GM19023 (cell line): ENCODE measurements at regions not wholly inside any gene's neighbourhood (a gene's known extent, or its start where the extent isn't known, plus 50 kb on each side); places are given as distances from the start of the nearest gene placed in this dataset.
"Not testable (repeated sequence)": the region's sequence is repeated elsewhere in the genome, so short reads cannot be mapped to it uniquely, and the experiment has no call there.

Source experiments
- ATAC-seq: cut with Tn5 transposase; IDR thresholded peaks from one replicate; pipeline ENCODE4 v1.9.1; 2021; ENCODE audit warnings: mild to moderate bottlenecking, moderate library complexity; ENCODE audit not compliant: unreplicated experiment

DNA sequence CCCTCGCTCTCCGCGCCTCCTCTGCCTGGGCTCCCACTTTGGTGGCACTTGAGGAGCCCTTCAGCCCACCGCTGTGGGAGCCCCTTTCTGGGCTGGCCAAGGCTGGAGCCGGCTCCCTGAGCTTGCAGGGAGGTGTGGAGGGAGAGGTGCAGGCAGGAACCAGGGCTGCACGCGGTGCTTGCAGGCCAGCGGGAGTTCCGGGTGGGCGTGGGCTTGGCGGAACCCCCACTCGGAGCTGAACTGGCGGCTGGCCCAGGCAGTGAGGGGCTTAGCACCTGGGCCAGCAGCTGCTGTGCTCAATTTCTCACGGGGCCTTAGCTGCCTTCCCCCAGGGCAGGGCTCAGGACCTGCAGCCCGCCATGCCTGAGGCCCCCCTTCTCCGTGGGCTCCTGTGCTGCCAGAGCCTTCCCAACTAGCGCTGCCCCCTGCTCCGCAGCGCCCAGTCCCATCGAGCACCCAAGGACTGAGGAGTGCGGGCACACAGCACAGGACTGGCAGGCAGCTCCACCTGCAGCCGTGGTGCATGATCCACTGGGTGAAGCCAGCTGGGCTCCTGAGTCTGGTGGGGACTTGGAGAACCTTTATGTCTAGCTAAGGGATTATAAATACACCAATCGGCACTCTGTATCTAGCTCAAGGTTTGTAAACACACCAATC, 200.2 kb upstream of the RIMS1 start:
- not testable (repeated sequence) for ATAC-seq

DNA sequence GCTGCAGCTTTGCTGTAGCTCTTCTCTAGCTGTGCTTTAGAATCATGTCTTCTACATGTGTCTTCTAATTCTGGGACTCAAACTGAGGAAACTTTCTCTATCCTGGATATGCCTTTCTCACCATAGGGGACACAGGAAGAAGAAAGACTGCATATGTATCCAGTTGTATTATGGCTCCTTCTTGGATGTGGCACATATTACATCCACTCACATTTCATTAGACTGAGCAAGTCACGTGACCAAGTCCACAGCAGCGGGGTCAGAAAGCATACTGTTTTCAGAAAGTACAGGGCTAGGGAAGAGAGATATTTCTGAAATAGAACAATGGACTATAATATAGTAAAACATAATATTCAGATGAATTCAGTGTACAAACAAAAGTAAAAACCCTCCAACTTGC, 187.6 kb upstream of the RIMS1 start:
- no peak for ATAC-seq

DNA sequence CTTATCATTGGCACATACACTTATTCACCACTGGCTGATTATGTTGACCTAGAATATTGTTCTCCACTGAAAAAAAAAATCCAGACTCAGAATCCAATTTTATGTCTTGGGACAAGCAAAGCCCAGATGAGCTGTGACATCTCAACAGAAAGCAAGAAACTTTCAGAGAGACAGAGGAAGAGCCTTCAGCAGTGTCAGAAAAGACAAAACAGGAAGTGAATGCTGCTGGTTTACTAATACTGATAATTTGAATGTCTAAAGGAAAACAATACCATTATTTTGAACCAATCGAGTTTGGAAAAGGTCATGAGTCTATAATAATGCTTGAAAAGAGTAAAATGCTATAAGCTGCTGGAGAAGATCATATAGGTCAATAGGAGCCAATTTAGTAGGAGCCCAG, 179.8 kb upstream of the RIMS1 start:
- no peak for ATAC-seq

DNA sequence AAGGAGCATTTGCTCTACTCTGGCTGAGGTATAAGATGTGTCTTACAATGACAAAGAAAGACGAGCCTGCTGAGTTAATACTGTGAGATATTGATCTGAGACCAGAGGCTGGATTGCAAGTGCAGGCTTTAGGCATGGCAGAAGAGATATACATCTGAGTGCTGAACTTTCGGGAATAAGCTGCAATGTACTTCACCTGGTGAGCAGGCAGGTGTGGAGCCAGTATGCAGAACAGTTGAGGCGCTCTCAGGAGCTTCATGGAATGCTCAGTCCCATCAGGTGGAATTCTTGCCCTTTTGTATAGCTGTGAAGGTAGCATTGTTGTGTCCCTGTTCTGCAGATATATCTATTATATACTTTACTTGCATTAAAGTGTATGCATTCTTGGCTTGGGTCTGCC, 179.3 kb upstream of the RIMS1 start:
- ATAC-seq: no peak

DNA sequence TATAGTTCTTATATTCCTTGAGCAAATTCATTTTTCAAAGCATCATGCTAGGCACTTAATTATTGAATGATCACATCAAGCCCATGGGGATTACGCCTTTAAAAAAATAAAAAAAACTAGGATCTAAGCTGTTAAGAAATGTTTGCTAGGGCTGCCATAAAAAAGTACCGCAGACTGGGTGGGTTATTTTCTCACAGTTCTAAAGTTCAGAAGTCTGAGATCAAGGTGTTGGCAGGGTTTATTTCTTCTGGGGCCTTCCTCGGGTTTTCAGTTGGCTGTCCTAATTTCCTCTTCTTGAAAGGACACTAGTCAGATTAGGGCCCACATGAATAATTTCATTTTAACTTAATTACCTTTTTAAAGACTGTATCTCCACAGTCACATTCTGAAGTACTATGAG, 165.6 kb upstream of the RIMS1 start:
- no peak for ATAC-seq

DNA sequence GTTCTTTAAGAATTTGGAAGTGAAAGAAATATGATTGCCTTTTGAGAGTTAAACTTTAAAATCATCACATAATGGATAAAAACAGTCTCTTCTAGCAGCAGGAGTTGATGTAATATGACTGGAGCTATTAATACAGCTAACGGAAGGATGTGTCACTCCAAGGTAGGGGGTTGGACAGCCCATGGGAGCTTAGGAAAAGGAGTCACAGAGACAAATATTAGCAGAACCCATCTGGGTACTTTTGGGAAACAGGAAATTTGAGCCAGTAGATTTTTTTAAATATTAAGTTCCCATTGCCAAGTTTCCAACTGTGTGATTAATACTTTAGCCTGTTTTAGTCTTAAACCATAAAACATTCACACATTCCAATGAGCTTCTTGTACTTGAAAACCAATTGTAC, 164.7 kb upstream of the RIMS1 start:
- ATAC-seq: no peak

DNA sequence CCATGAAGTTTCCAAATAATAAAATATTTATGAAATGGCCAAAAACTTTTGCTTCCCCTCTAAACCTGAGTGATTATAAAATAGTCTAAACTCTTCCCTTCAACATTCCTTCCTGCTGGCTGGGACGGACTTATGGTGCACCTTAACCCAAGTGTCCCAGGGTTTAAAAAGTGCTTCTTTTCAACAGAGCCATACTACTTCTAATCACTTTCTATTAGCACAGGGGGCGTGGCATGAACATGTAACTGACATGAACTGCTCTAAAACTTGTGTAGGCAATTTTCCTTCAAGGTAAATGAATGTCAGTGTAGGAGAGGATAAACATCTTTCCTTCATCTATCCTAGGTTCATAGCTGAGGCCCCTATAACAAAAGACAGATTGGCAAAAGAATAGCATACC, 163.6 kb upstream of the RIMS1 start:
- no peak for ATAC-seq

DNA sequence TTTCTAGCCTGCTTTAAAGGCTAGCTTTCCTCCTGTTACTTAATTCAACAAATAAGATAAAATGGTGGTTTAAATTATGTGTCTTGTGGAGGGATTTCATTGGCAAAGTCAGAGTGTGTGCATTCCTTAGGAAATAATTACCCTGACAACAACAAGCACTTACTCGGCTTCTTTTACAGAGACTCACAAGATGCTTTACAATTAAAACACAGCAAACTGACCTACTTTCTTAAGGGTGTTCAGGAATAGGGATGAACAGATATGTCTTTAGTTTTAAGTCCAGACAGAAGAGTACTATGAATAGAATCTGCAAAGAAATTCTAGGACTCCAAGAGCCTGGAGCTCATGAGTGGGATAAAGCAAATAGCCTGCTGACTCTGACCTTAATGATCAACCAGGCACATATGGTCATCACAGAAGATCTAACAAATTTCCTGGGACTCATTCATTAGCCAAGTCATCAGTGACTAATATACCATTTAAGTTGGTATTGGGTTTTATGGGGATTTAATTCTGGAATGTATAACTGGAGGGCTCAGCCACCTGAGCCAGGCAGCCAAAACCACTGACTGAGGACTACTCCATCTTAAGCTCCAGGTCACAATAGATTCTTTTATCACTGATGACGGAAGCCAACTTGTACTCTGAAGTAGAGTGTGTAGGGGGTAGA, 161.8 kb upstream of the RIMS1 start:
- no peak for ATAC-seq

DNA sequence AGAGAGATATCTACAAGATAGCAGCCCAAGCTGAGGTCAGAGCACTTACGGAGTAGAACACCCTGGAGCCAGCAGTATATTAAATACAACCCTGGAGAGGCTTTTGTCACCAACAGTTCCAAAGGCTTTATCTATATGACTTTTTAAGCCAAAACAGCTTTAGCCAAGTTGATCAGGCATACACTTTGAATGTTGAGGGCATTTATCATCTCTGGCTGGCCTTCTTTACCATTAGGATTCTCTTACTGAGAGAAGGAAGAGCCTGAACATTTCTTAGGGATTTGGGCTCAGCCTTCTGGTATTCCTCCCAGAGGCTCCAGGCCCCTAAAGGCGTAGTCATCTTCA, 161.3 kb upstream of the RIMS1 start:
- ATAC-seq: no peak

DNA sequence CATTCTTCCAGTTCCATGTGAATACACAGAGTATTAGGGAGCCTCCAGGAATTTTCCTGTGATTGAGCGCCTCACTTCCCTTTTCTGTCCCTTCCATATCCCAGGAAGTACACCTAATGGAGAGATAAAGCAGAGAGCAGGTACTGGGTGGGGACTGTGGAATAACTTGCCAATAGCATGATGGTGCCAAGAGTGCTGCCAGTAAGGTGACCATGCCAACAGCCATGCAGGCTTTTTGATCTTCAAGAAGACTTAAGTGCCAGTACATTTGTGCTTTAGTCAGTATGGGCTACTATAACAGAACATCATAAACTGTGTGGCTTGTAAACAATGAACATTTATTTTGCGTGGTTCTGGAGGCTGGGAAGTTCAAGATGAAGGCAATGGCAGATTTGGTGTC, 160.2 kb upstream of the RIMS1 start:
- no peak for ATAC-seq

DNA sequence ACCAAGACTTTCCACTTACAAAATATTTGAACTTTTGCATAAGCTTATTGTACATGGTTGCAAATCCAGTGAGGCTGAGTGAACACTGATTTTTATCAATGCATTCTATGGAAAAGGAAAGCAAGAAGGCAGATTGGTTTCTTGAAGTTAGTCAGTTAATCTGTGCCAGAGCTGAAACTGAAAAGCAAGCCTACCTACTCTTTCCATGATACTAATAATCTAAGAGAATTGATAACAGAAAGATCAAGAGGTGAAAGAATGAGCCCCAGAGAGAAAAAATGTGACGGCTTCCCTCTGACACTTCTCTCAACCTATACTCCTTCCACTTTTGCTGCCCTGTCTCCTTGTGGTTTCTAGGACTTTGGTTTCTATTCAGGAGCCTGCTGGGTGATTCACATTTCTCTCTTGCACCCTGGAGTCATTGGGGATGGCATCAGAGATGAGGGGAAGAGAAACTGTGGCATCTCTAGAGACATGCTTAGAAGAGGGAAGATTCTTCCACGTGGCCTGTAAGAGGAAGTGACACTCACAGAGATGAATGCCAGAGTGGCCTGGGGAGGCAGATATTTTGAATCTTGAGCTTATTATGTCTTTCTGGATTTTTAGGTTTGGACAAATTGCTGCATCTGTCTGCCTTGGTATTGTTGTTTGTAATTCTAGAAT, 158.6 kb upstream of the RIMS1 start:
- ATAC-seq: peak; percentile 84

DNA sequence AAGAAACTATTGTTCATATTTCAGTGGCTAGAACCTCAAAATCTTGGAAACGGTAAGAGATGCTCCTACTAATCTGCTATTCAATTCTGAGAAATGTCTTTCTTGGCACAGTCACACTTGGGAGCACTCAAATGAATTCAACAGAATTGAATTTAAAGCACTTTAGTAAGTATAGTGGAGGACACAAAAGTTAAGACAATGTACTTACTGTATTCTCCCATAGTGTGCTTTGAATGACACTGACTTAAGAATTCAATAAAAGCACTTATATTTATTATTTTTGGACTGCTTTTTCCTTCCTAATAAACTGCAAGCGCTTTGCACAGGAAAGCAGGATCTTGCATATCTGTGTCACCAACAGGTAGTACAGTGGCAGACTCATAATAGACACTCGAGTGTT, 156.1 kb upstream of the RIMS1 start:
- ATAC-seq: no peak

DNA sequence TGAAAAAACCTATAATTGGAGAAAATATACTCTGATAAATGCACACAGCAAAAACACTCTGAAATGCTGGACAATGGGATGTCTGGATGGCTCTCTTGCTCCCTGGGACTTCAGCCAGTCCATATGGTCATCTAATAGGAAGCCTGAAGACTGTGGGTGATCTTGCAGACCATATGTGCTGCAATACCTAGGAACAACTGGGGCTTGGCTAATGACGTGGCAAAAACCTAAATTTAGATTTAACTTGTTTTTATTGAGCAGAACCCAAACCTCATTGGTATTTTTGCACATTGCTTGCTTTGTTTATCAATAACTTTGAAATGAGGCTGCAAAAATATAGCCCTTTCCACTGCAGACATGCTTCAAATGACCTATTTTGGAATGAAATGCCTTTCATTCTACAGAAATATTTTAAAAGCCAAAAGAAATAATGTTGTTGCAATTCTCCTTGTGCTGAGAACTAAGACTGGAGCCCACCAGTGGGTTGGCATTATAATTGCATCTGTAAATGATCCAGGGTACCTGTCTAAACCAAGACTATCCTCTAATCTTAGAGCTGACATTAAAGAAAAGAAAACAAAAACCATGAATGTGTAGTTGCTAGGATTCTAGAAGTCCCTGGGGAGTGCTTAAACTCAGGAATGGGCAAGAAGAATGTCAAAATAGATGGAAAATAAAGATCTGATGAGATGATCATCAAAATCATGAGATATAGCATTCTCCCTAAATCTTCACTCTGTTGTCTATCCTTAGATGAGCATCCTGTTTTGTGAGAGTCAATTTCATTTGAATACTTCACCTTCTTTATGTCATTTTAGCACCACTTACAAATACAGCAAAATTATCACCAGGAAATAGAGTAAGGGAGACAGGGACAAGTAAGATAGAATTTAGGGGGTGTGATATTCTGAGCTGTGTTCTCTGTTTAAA, 152.1 kb upstream of the RIMS1 start:
- no peak for ATAC-seq

DNA sequence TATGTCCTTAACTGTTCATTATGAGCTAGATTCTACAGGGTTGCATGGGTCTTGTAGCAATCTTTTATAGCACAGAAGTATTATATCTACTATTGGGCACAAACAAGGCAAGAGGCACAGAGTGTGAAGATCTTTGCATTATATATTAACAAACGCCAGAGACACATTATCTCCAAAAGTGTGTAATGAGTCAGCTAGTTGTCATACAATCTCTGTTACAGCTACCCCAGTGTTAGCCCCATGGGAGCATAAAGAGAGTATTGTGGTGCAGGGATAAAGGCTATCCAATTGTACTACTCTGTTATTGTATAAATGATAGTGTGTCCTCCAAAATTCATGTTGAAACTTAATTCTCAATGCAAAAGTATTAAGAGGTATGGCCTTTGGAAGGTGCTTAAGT, 148.4 kb upstream of the RIMS1 start:
- ATAC-seq: no peak

DNA sequence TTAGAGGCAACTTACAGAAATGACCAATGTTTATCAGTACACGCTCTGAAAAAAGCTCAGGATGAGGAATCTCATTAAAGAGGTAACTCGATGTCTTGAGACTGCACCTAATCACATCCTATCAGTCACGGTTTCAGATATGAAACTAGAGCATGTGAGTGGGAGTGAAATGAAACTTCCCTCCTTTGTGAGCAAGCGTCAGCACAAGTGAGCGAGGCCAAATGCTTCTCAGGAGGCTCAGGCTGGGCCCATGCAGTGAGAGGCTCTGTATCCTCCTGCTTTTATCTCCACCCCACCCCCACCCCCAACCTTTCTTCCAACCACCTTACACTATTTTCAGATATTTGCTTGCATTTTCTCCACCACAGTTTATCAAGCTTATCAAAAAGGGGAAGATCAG, 140.8 kb upstream of the RIMS1 start:
- ATAC-seq: no peak

DNA sequence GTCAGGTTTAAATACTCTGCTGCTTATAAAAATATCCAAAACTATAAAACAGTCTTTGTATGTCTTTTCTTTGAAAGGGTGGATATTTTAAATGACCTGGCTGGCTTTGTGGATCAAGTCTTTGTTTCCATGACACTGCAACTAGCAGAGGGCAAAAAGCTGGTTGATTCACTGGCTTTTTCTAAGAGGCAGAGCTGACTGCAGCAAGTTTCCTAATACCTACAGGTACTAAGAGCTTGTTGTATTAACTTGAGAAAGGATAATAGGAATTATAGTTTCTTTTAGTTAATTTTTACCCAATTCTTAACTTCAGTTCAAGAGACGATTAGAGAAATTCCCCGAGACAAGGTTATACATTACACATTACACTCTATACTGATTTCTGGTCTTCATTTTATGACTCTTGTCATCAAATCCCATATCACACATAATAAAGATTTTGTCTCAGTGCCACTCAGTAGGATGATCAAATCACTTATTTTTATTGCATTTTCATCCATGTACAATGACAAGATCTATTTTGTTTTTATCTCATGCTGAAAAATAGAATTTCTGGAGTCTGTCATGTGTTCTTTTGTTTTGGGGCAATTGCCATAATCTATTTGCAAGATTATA, 120.1 kb upstream of the RIMS1 start:
- ATAC-seq: no peak

DNA sequence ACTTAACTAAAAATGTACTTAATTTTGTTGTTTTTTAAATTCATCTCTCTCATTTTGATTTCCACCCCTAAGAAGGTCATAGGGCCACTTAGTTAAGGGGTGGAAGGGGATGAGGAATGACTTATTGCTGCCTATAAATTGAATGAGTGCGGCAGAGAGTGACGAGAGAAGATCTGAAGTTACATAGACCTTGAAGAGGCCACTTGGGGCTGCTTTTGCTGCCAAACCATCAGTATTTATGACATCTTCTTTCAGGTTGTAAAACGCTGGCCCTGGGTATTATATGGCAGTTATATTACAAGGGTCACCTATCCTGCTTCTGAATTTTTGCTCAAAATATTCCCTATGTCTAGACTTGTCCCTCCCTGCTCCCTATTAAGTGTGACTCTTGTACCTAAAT, 119.6 kb upstream of the RIMS1 start:
- ATAC-seq: no peak

DNA sequence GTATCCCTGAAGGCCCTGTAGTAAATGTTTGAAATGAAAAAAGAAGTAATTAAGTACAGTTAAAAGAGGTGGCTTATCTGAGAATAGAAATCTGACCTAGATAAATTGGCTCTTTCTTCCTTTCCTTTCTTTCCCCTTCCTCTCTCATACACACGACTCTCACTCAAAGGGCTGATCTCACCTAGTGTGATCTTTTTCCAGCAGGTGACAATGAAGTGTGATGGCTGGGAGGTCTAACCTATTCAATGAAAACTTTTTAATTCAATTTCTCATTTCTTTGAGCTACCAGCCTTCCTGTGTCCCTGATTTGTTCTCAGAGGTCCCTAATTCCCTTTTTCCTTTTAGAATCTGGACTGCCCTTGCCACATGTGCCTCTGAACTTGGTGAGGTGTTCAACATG, 118.0 kb upstream of the RIMS1 start:
- ATAC-seq: no peak

DNA sequence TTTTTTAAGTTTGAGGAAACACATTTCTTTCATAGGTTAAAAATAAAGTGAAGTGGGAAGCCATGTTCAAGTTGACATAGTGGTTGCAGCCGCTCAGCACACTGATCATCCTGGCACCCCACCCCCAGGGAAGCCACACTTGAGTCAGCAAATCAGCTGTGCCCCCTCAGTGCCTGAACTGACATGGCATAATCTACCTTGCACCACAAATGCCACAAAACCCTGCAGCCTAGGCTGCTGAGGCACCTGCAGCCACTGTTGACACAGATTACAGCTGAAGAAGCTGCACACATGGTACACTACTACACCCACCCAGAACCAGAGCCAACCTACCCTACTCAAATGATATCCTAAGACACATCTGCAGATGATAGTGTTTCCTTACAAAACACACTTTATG, 77.5 kb upstream of the RIMS1 start:
- ATAC-seq: no peak

DNA sequence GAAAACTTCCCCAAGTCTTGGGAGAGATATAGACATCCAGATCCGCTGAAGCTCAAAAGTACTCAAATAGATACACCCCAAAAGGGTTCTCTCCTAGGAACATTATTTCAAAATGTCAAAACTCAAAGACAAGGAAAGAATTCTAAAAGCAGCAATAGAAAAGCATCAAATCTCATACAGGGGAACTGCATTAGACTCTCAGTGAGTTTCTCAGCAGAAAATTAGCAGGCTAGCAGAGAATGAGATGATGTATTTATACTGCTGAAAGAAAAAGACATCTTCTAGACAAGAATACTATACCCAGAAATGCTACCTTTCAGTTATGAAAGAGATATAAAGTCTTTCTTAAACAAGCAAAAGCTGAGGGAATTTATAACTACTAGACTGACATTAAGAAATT, 75.5 kb upstream of the RIMS1 start:
- ATAC-seq: no peak

DNA sequence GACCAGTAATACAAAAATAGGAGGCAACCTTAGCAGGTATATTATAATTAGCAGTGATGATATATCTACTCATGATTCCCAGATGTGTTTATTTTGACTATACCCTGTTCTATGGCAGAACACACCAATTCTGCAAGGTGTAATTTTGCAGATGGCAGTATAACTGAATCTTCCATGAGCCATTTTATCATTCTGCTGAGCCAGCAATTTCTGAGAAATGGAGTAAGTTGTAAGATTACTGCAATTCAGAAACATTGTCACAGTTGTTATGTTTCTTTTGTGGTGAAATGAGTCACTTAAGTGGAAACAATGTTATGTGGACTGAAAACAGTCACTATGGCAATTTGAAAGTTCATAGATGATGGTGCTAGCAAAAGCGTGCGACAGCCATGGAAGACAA, 63.7 kb upstream of the RIMS1 start:
- no peak for ATAC-seq
